ENCODE measurements at regions not wholly inside any gene's neighbourhood (a gene's known extent, or its start where the extent isn't known, plus 50 kb on each side); places are given as distances from the start of the nearest gene placed in this dataset.

DNA sequence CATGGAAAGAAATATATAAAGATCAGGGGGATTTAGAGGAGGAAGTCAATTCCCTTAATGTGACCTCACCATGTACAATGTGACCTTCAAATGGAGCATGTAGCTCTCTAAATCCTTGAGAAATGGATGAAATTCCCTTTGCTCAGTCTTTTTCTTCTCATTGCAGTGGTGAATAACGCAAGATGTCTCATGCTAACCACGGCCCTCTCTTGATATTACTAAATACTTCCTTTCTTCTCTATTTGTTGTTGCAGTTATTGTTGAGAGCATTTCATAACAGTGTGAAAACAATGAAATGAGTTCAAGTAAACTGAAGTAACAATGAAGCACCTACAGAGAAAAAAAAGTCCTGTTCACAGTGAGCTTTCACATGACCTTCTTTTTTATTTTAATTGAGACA is 55.6 kb downstream of the ZNF281 start:
- no peak for TF ChIP-seq HNF4A (conservative IDR thresholded peaks at IDR 0.05)
- TF ChIP-seq, protein P1, sequence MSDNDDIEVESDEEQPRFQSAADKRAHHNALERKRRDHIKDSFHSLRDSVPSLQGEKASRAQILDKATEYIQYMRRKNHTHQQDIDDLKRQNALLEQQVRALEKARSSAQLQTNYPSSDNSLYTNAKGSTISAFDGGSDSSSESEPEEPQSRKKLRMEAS (IDR thresholded peaks at IDR 0.05), result no peak
- TF ChIP-seq RAD21 (IDR thresholded peaks at IDR 0.05), result no peak
- no peak for TF ChIP-seq HNF4G (IDR thresholded peaks at IDR 0.05)
- TF ChIP-seq EGR1 (IDR thresholded peaks at IDR 0.05; ENCODE audit: low read depth in 2 of 2), result no peak
- TF ChIP-seq, protein P2, sequence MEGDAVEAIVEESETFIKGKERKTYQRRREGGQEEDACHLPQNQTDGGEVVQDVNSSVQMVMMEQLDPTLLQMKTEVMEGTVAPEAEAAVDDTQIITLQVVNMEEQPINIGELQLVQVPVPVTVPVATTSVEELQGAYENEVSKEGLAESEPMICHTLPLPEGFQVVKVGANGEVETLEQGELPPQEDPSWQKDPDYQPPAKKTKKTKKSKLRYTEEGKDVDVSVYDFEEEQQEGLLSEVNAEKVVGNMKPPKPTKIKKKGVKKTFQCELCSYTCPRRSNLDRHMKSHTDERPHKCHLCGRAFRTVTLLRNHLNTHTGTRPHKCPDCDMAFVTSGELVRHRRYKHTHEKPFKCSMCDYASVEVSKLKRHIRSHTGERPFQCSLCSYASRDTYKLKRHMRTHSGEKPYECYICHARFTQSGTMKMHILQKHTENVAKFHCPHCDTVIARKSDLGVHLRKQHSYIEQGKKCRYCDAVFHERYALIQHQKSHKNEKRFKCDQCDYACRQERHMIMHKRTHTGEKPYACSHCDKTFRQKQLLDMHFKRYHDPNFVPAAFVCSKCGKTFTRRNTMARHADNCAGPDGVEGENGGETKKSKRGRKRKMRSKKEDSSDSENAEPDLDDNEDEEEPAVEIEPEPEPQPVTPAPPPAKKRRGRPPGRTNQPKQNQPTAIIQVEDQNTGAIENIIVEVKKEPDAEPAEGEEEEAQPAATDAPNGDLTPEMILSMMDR (IDR thresholded peaks at IDR 0.05; ENCODE audit: low read depth, low read length, missing input control), result no peak
- TF ChIP-seq JUND (IDR thresholded peaks at IDR 0.05), result no peak
- TF ChIP-seq NR2F2 (IDR thresholded peaks at IDR 0.05), result no peak
- no peak for TF ChIP-seq GABPA (IDR thresholded peaks at IDR 0.05 in 1 of 2, conservative IDR thresholded peaks at IDR 0.05 in 1 of 2)
- Histone ChIP-seq H3K9me3 (ENCODE audit: control insufficient read depth in 4 of 4, low read length in 3 of 4) (no peaks in the 10 kb centered on the region), H3K36me3 (ENCODE audit: control insufficient read depth in 4 of 4, insufficient read depth in 3 of 4, low read depth in 1 of 4, low read length in 3 of 4) (no peaks in the 10 kb centered on the region), H3K4me1 (ENCODE audit: control insufficient read depth in 4 of 4, insufficient read depth in 4 of 4, low read length in 3 of 4) (peaks cover 0 to 11% (median 3%) of the 10 kb centered on the region in 4 donors), H3K9ac (ENCODE audit: low read depth in 1 of 2, low read length in 2 of 2) (no peak overlapping the region), H3K27me3 (ENCODE audit: control insufficient read depth in 4 of 4, insufficient read depth in 4 of 4, low read length in 3 of 4) (no peaks in the 10 kb centered on the region), H3K4me3 (ENCODE audit: low read depth in 1 of 3, low read length in 3 of 3) (no peak overlapping the region), H3K27ac (ENCODE audit: low read depth in 1 of 2, low read length in 2 of 2) (peak overlapping the region in 1 of 2 donors; percentile 45)
- 88% methylated on average over 2 of the region's 2 CpGs for WGBS
- DNase-seq (ENCODE audit: low spot score), result no peak

DNA sequence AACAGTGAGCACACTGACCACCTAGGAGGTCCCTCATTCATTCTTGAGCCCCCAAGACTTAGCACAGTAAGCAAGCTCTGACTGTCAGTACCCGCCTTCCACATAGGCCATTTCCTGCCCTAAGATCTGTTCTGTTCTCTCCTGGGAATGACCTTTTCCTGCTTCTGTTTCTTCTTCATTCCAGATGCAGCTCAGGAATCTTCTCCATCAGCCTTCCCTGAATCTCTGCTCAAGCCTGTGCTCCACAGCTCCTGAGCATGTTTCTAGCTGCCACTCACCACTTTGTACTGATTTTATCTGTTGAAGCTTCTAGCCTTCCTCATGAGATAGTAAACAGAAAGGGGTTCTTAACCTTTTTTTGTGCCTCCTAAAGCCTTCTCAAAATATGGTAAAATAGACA is 56.6 kb downstream of the ZNF281 start:
- peaks cover 0 to 11% (median 3%) of the 10 kb centered on the region in 4 donors for H3K4me1 ChIP-seq (ENCODE audit: control insufficient read depth in 4 of 4, insufficient read depth in 4 of 4, low read length in 3 of 4)
- H3K27me3 ChIP-seq (ENCODE audit: control insufficient read depth in 4 of 4, insufficient read depth in 4 of 4, low read length in 3 of 4), result no peaks in the 10 kb centered on the region
- no peak for TF ChIP-seq ZBTB33 (IDR thresholded peaks at IDR 0.05)
- no peak for TF ChIP-seq JUND (IDR thresholded peaks at IDR 0.05)
- no peak for TF ChIP-seq YY1 (IDR thresholded peaks at IDR 0.05)
- TF ChIP-seq EGR1 (IDR thresholded peaks at IDR 0.05; ENCODE audit: low read depth in 2 of 2), result no peak
- no peak for TF ChIP-seq RAD21 (IDR thresholded peaks at IDR 0.05)
- no peak for TF ChIP-seq FOXA1 (IDR thresholded peaks at IDR 0.05)
- TF ChIP-seq RXRA (IDR thresholded peaks at IDR 0.05), result no peak
- no peak for TF ChIP-seq SP1 (IDR thresholded peaks at IDR 0.05)
- TF ChIP-seq, protein P1 (IDR thresholded peaks at IDR 0.05), result no peak
- no peak for TF ChIP-seq NR2F2 (IDR thresholded peaks at IDR 0.05)
- no peak for TF ChIP-seq HNF4G (IDR thresholded peaks at IDR 0.05)
- no peak for TF ChIP-seq ATF3 (IDR thresholded peaks at IDR 0.05)
- no peak for TF ChIP-seq GABPA (IDR thresholded peaks at IDR 0.05 in 1 of 2, conservative IDR thresholded peaks at IDR 0.05 in 1 of 2)
- H3K36me3 ChIP-seq (ENCODE audit: control insufficient read depth in 4 of 4, insufficient read depth in 3 of 4, low read depth in 1 of 4, low read length in 3 of 4), result no peaks in the 10 kb centered on the region
- H3K9ac ChIP-seq (ENCODE audit: low read depth in 1 of 2, low read length in 2 of 2), result no peak overlapping the region
- WGBS, result 88% methylated on average over 1 of the region's 1 CpG
- H3K4me3 ChIP-seq (ENCODE audit: low read depth in 1 of 3, low read length in 3 of 3), result no peak overlapping the region
- no peak for DNase-seq (ENCODE audit: low spot score)
- H3K27ac ChIP-seq (ENCODE audit: low read depth in 1 of 2, low read length in 2 of 2), result no peak overlapping the region
- H3K9me3 ChIP-seq (ENCODE audit: control insufficient read depth in 4 of 4, low read length in 3 of 4), result no peaks in the 10 kb centered on the region

All from liver (tissue), 8 donors.